ENCODE measurements at regions not wholly inside any gene's neighbourhood (a gene's known extent, or its start where the extent isn't known, plus 50 kb on each side); places are given as distances from the start of the nearest gene placed in this dataset.
"Not testable (repeated sequence)": the region's sequence is repeated elsewhere in the genome, so short reads cannot be mapped to it uniquely, and the experiment has no call there.

DNA sequence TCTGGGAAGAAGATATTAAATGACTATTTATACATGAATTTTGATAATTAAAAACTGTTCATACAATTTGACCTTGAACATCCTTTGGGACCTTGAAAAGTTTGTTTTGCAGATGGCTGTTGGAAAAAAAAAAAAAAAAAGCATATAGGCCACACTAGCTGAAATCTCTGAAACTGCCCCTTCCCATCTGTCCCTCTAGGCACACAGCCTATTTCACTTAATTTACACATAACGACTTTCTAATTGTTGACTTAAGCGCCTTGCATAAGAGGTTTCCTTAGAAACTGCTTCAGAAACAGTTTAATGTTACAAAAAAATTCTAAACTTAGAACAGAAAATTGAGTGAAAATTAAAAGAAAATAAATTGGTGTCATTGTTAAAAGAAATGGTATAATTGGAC, 131.0 kb downstream of the COX18 start:
- no peak for DNase-seq (ENCODE audit: low read depth)

DNA sequence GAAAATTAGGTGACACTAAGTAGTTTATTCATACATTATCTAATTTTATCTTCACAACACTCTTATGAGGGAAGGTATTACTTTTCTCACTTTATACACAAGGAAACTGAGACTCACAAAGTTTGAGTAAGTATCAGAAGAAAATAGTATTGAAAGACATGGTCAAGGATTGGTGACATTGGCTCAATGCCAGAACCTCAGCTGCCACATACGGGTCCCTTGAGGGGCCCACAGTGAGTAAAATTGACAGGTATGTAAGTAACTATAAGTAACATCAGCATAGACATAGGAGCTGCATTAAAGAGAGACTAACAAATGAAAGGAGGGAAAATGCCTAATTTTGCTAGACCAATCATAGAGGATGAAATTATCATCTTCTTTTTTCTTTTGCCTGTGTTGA, 134.1 kb downstream of the COX18 start:
- no peak for DNase-seq (ENCODE audit: low read depth)

DNA sequence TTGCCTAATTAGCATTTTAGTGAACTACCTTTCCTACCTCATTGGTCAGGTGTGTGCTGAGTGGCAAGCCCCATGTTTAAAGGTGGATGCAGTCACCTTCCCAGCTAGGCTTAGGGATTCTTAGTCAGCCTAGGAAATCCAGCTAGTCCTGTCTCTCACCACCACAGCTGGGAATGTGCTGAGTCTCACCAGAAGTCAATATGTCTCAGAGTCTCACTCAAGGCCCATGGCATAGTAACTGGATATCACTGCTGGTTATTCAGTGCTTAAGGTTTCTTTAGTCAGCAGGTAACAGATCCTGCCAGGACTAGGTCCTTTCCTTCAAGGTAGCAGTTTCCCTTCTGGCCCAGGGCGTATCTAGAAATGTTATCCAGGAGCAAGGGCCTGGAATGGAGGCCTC, 136.5 kb downstream of the COX18 start:
- no peak for DNase-seq (ENCODE audit: low read depth)

DNA sequence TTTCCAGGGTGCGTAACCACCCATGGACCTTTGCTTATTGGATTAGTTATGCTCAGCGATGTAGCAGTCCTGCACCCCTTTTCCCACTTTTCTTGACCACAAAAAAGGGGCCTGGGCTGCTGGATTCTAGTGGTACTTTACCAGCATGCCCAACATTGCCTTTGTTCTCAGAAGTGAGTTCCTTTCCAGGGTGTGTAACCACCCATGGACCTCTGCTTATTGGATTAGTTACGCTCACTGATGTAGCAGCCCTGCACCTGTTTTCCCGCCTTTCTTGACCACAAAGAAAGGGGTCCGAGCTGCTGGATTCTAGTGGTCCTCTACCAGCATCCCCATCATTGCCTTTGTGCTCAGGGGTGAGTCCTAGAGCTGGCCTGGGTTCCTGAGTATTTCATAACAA, 138.2 kb downstream of the COX18 start:
- DNase-seq (ENCODE audit: low read depth): no peak

DNA sequence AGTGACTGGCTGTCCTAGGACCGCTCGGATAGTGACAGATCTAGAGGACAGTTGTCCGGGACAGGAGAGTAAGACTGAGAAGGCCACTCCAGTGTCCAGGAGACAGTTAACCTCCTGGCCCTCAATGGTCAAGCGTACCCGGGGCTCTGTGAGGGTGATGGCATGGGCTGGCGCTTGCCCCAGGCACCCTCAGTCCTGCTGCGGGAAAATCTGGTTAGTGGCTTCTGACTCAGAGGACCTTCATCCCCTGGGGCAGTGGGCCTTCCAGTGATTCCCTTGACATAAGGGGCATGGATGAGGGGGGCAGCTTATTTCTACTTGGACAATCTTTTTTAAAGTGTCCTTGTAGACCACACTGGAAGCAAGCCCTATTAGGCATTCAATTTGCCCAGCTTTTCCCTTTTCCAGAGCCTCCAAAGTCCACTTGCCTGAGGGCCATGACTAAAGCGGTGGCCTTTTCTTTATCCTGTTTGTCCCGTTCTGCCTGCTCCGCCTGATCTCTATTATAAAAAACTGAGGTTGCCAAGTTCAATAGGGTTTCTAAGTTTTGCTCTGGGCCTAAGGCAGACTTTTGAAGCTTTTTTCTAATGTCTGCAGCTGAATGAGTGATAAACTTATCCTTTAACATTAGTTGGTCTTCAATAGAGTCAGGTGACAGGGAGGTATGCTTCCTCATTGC, 139.8 kb downstream of the COX18 start:
- not testable (repeated sequence) for DNase-seq (ENCODE audit: low read depth)

DNA sequence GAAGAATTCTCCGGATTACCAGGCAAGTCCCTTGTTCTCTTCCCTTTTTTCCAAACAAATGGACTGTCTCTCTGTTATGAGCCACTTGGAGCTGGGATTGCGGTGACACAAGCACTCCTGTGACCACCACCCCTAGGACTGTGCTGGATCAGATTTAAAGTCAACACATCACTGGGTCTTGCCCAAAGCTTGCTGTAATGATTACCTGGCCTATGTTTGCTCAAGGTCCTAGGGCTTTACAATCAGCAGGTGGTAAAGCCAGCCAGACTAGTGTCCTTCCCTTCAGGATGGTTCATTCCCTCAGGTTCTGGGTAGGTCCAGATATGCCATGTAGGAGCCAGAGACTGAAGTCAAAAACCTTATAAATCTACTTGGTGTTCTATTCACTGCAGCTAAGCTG, 144.7 kb downstream of the COX18 start:
- DNase-seq (ENCODE audit: low read depth): no peak

DNA sequence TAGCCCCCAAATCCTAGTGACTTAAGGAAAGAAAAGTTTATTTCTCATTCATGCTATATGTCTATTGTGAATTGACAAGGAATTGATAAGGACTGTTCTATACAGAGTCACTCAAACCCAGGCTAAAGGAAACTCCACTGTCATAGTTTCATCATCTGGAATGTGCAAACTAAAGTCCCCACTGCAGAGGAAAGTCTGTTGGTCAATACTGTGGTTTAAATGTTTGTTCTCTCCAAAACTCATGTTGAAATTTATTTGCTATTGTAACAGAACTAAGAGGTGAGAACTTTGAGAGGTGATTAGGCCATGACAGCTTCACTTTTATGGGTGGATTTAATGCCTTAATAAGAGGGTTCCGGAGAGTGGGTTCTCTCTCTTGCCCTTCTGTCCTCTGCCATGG, 149.6 kb downstream of the COX18 start:
- DNase-seq (ENCODE audit: low read depth): no peak

DNA sequence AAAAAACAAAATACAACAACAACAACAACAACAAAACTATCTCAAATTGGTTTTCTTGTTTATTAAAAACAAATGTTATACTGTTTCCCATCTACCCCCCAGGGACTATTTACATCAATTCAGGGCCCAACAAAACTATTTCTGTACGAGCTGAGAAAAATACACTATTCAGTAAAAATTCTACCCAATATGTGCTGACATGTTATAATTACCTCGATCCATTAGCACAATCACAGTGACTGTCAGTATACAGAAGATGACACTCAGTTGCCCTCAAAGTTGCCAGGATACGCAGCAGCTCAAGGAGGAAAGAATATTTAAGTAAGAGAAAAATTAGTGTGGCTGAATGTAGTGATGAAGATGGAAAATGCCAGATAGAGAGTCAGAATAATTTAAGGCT, 150.1 kb downstream of the COX18 start:
- no peak for DNase-seq (ENCODE audit: low read depth)

DNA sequence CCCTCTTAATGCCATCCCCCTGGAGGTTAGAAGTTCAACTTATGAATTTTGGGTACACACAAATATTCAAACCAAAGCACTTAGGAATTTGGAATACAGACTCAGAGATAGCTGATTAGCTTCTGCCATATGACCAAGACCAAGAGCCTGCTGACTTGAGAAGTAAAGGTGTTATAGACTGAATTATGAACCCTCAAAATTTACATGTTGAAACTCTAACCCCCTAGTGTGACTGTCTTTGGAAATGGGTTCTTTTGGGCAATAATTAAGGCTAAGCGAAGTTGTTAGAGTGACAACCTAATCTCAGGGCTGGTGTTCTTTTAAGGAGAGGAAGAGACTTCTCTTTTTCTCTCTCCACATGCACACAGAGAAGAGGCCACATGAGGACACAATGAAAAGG, 151.2 kb downstream of the COX18 start:
- no peak for DNase-seq (ENCODE audit: low read depth)

DNA sequence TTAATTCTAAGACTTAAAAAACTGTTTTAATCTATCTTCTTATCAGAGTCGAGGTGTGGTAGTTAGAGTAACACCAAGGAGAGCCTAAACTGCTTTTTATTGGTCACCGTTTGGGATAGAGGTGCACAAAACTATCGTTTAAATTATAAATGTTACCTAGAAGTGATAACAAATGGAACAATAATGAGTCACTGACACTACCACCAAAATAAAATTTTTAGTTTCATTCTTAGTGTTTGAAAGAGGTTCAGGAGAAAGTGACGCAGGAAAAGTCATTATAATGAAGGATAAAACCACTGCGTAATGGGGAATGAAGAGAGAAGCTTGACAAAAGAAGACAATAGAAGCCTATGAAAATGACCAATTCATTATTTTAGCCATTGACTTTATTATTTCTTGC, 158.2 kb downstream of the COX18 start:
- no peak for DNase-seq (ENCODE audit: low read depth)

DNA sequence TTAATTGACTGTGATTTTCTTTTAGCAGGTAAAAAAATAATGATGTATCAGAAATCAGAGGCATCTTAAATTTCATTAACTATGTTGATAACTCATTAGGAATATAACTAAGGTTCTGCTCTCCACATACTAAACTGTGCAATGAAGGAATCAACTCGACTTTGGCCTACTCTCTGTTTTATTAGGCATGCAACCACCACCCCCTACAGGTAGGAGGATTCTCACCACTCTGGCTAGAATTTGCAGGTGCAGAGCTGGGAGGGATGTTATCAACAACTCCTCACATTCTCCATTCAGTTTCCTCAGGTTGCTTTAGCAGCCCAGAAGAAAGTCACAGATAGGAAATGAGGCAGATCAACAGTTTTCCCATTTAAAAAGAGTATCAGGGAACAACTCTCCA, 160.1 kb downstream of the COX18 start:
- no peak for DNase-seq (ENCODE audit: low read depth)

DNA sequence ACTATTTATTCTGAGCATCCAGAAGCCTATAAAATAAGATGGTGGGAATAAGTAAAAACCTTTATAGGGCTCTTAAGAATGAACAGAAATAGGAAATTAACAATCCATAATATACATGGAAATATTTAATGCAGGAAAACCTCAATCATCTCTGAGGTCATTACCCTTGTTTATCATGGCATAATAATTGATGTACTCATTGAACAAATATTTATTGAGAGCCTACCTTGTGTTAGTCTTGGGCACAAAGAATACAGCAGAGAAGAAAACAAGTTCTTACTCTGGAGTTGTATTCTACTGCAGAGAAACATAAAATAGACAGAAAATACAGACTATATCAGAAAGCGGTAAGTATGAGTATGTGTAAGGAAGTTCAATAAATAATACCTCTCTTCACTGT, 167.2 kb downstream of the COX18 start:
- DNase-seq (ENCODE audit: low read depth): no peak

DNA sequence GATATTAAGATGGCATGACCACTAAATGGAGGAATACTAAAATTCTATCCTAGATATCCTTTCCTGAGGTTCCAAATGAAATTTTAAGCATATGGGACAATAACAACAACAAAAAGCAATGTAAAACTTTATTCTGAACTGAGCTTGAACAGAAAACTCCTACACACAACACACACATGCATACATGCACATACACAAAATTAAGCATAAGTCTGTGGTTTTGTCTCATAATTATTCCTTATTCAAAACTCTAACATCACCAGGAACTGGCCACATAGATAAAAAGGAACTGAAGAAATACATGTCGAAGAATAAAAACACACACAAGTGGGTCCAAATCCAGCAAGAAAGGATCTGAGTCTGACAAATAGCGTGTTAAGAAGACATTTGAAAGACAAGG, 168.0 kb downstream of the COX18 start:
- DNase-seq (ENCODE audit: low read depth): no peak

DNA sequence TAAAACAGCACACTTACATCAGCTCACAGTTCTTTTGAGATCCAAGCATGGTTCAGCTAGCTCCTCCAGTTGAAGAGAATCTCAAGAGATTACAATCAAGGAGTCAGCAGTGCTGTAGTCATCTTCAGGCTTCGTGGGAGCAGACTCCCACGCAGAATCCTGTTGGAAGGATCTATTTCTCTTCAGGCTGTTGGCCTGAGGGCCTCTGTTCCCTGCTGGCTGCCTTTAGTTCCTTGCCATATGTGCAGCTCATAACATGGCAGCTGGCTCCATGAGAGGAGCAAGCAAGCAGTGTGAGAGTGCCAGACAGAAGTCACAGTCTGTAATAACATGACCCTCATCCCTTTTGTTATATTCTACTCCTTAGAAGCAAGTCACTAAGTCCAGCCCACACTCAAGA, 168.6 kb downstream of the COX18 start:
- DNase-seq (ENCODE audit: low read depth): no peak

DNA sequence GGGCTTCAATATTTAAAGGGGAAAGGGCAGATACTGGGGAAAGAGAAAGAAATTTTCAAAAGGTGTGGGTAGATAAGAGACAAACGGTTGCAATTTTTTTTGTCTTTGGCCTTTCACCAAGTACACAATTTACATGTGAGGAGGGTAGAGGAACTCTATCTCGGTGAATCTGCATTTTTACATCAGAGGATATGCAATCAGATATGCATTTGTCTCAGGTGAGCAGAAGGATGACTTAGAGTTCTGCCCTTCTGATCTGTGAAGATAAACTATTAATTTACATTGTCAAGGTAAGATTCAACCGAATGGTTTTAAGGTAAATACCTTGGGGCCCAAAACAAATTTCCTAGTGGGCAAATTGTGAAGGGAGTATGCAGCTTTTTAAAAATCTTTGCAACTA, 169.9 kb downstream of the COX18 start:
- no peak for DNase-seq (ENCODE audit: low read depth)

DNA sequence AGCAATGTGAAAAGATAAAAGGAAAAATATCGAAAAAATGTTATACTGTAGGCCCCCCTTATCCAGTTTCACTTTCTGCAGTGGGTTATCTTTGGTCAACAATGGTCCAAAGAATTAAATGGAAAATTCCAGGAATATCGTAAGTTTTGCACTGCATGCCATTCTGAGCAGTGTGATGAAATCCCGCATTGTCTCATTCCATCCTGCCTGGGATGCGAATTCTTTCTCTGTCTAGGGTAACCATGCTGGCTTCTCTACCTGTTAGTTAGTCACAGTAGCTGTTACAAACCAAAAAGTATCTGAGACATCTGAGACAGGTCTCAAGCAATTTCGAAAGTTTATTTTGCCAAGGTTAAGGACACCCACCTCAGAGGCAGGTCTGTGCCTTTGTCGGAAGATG, 170.3 kb downstream of the COX18 start:
- DNase-seq (ENCODE audit: low read depth): no peak

DNA sequence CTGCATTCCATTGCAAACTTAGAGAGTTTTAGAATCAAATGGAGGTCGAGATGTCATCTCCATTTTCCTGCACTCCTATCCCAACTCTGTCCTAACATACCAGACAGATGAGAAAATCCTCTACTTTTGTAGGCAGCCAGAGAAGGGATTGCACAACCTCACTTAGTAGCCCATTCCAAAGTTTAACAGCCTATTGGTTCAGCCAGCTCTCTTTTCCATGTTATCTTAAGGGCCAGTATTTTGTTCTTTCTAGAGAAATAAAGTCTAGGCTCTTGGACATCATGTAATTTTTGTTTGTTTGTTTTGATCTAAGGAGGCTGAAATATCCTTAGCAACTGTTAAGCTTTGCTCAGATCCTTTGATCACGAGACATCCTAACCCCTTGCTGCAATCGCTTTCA, 173.0 kb downstream of the COX18 start:
- DNase-seq (ENCODE audit: low read depth): no peak

DNA sequence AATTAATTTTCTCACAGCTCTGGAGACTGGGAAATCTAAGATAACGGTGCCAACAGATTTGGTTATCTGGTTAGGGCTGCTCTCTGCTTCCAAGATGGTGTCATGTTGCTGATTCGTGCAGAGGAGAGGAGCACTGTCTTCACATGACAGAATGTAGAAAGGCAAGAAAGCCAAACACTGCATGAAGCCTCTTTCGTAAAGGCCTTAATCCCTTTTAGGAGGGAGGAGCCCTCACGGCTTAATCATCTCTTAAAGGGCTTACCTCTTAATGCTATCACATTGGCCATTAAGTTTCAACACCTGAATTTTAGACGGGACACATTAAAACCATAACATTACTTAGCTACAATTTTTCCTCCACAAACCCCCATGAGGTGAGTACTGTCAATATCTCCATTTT, 174.1 kb downstream of the COX18 start:
- no peak for DNase-seq (ENCODE audit: low read depth)

DNA sequence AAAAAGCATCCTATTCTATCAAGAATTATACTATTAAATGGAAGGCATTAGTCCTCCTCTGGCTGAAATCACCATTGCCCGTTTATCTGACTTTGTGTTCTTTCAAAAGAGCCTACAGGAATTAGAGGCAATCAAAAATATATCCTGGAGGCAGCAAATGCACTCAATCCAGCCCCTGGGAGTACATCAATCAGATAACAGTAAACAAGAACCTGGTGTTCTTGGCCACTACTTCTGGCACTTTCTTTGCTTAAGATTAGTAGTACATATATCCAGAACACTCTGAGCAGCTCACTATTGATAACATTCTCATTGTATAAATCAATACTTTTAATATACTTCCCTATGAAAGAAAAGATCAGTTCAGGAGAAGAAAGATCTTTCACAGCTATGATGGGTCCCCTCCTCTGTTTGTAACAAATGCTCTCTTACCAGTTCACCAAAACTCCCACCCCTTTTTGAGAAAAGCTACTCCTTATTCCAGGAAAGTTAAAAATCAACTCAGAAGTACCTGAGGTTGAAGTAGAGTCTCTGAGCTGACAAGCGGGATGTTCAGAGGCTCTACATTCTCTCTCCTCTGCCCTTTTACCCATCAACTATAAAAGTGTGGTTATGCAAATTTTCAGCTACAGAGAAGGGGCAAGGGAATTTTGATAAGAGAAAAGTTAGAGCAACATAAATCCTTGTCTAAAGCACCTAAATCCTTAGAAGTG, 176.0 kb downstream of the COX18 start:
- no peak for DNase-seq (ENCODE audit: low read depth)

DNA sequence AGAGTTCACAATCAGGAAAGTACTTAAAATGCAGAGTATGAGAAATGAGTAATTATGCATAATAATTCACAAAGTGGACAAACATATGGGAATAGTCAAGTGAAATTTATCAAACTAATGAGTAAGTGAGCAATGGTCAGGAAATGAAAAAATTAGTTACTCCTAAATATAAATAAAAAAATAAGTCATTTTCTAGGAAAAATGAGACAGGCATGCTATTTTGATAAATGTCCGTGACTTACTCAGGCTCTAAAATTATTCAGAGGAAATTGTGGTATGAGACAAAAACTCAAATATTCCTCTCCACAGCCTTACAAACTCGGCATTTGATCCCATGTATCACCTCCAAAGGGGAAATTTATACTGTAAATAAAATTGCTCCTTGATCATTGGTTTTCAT, 181.2 kb downstream of the COX18 start:
- DNase-seq (ENCODE audit: low read depth): no peak

DNA sequence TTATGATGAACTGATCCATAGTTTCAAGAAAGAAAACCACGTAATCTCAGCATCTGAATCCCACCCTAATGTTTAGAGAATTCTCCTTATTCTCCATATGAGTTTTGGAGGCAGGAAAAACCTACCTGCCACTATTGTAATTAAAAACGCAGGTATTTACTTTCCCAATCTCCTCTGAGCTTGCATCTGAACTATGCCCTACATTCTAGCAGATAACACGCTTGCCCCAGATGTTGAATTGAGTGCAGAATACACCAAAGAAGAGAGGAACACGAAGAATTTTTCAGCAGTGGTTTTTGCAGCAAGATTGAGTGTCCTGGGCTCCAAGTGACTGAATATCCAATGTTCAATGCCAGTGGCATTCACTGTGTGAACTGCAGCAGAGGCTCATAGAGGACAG, 182.4 kb downstream of the COX18 start:
- DNase-seq (ENCODE audit: low read depth): no peak

DNA sequence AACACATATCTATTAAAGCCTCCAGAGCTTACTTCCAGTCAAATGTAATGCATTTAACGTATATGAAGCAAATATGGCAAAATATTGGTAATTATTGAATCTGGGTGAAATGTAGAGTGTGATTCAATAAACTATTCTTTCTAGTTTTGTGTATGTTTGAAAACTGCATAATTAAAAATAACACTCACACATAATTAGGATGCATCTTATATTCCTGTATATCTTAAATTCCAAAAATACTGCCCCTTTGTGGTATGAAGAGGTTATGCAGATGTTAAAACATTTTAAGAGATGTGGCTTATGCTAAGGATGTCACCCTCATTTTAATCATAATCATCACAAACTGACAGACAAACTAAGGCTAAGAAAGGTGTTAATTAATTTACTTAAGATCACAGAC, 182.9 kb downstream of the COX18 start:
- DNase-seq (ENCODE audit: low read depth): no peak

DNA sequence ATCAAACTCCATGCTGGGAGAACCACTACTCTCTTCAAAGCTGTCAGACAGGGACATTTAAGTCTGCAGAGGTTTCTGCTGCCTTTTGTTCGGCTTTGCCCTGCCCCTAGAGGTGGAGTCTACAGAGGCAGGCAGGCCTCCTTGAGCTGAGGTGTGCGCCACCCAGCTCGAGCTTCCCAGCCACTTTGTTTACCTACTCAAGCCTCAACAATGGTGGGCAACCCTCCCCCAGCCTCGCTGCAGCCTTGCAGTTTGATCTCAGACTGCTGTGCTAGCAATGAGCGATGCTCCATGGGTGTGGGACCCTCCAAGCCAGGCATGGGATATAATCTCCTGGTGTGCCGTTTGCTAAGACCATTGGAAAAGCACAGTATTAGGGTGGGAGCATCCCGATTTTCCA, 185.3 kb downstream of the COX18 start:
- not testable (repeated sequence) for DNase-seq (ENCODE audit: low read depth)

DNA sequence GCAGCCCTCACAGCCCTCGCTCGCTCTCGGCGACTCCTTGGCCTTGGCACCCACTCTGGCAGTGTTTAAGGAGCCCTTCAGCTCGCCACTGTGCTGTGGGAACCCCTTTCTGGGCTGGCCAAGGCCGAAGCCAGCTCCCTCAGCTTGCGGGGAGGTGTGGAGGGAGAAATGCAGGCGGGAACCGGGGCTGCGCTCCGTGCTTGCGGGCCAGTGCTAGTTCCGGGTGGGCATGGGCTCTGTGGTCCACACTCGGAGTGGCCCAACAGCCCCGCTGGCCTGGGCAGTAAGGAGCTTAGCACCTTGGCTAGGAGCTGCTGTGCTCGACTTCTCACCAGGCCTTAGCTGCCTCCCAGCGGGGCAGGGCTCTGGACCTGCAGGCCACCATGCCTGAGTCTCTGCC, 192.6 kb downstream of the COX18 start:
- DNase-seq (ENCODE audit: low read depth): no peak

Data from T follicular helper cell (primary cell).